ENCODE measurements at regions not wholly inside any gene's neighbourhood (a gene's known extent, or its start where the extent isn't known, plus 50 kb on each side); places are given as distances from the start of the nearest gene placed in this dataset.

DNA sequence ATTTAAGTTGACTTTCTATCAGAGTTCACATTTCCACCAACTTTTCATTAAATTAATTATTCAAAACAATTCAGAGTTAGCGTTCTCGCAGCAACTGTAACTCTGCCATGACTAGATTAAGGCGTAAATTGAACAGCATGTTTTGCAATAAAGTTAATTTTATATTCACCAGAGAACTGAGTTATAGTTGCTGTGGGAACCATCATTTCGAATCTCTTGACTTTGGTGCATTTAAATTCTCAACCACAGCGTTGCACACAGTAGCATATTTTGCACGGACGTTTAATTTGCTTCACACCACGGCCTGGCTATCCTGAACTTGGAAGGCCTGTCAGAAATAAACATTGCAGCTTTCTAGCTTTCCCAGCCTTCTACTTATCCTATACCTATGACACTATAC is 144.3 kb upstream of the WWC1 start:
- TF ChIP-seq, protein P1, sequence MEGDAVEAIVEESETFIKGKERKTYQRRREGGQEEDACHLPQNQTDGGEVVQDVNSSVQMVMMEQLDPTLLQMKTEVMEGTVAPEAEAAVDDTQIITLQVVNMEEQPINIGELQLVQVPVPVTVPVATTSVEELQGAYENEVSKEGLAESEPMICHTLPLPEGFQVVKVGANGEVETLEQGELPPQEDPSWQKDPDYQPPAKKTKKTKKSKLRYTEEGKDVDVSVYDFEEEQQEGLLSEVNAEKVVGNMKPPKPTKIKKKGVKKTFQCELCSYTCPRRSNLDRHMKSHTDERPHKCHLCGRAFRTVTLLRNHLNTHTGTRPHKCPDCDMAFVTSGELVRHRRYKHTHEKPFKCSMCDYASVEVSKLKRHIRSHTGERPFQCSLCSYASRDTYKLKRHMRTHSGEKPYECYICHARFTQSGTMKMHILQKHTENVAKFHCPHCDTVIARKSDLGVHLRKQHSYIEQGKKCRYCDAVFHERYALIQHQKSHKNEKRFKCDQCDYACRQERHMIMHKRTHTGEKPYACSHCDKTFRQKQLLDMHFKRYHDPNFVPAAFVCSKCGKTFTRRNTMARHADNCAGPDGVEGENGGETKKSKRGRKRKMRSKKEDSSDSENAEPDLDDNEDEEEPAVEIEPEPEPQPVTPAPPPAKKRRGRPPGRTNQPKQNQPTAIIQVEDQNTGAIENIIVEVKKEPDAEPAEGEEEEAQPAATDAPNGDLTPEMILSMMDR (IDR thresholded peaks at IDR 0.05; ENCODE audit: low read depth, low read length), result no peak
- no peak overlapping the region for H3K4me3 ChIP-seq
- no peaks in the 10 kb centered on the region for H3K27me3 ChIP-seq
- no peak for DNase-seq (ENCODE audit: low read depth in 1 of 2, low spot score in 1 of 2)
- no peaks in the 10 kb centered on the region for H3K4me1 ChIP-seq (ENCODE audit: low read depth)
- no peaks in the 10 kb centered on the region for H3K36me3 ChIP-seq
- H3K27ac ChIP-seq, result no peak overlapping the region
- H3K9me3 ChIP-seq (ENCODE audit: low read depth), result no peaks in the 10 kb centered on the region

DNA sequence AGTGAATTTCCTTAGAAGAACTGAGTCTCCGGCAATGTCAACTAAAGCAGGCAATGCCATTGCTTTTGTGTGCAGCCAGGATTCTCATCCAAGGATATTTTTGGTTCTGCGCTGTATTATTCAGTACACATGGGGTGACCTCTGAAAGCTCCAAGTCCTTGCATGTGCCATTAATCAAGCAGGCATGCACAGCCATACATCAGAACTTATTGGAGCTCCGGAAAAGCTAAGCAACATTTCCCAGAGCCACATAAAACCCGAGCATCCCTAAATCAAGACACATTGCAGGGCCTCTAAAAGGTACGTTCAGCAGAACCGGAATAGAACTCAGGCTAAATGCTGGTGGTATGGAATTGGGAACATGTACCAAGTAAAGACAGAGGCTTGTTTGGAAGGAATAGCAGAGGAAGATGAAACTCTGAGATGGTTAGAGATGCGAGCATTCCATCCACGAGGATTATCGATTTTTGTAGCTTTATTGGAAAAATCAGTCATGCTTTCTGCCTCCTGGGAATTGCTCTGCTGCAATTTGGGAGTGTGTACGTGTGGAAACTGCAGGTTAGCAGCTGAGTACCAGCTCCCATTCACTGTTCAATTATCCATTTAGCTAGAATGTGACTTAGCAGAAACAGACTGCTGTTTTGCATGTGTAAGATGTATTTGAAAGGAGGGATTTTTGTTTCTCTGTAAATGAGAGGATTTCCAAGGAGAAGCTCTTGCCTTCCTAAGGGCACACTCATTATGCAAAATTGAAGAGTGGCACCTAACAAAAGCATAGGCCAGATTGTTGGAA is 143.7 kb upstream of the WWC1 start:
- TF ChIP-seq, protein P1 (IDR thresholded peaks at IDR 0.05; ENCODE audit: low read depth, low read length), result no peak
- no peaks in the 10 kb centered on the region for H3K4me1 ChIP-seq (ENCODE audit: low read depth)

DNA sequence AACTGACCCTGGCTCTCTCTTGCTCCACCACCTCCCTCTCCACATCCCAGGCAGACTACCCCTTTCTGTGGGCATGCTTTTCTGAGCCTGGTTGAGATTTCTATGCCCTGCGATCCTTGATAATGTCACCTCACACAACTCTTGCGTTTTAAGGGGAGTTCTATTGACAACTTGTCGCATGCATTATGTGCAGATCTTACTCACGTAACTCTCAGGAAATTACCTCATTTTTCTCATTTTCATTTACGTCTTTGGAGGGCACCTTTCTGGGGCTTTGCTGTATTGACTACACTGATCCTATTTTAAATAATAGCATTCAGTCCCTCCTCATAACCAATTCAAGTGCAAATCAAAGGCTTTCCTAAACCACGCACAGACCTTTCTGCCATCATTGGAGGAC is 140.4 kb upstream of the WWC1 start:
- no peaks in the 10 kb centered on the region for H3K27me3 ChIP-seq
- H3K36me3 ChIP-seq, result no peaks in the 10 kb centered on the region
- no peaks in the 10 kb centered on the region for H3K4me1 ChIP-seq (ENCODE audit: low read depth)
- DNase-seq (ENCODE audit: low read depth in 1 of 2, low spot score in 1 of 2), result no peak
- TF ChIP-seq, protein P1 (IDR thresholded peaks at IDR 0.05; ENCODE audit: low read depth, low read length), result no peak
- no peaks in the 10 kb centered on the region for H3K9me3 ChIP-seq (ENCODE audit: low read depth)
- no peak overlapping the region for H3K4me3 ChIP-seq
- H3K27ac ChIP-seq, result no peak overlapping the region

More for the DNA sequence above, 143.7 kb upstream of the WWC1 start:
- DNase-seq (ENCODE audit: low read depth in 1 of 2, low spot score in 1 of 2), result no peak
- H3K9me3 ChIP-seq (ENCODE audit: low read depth), result no peaks in the 10 kb centered on the region
- H3K27me3 ChIP-seq, result no peaks in the 10 kb centered on the region
- H3K36me3 ChIP-seq, result no peaks in the 10 kb centered on the region
- H3K27ac ChIP-seq, result no peak overlapping the region
- no peak overlapping the region for H3K4me3 ChIP-seq

DNA sequence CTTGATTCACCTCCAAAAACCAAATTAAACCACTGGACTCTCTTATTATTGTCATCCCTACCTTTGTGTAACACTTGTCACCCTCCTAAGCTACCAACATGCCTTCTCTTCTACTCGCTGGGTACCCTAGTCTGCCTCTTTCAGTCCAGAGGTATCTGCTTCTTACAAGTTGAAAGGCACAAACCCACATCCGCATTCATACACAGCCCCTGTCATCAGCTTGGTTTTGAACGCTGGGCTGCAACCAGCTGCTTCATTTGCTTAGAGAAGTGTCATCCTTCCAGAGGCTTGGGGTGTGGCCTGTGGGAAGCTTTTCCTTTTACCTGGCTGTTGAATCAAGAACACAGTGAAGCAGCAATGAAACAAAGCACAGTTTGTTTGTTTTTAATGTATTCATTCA is 138.8 kb upstream of the WWC1 start:
- peak in 1 of 2 donors; percentile 25 for DNase-seq (ENCODE audit: low read depth in 1 of 2, low spot score in 1 of 2)
- H3K4me1 ChIP-seq (ENCODE audit: low read depth), result no peaks in the 10 kb centered on the region
- no peaks in the 10 kb centered on the region for H3K36me3 ChIP-seq
- H3K9me3 ChIP-seq (ENCODE audit: low read depth), result no peaks in the 10 kb centered on the region
- TF ChIP-seq, protein P1 (IDR thresholded peaks at IDR 0.05; ENCODE audit: low read depth, low read length), result no peak
- H3K27ac ChIP-seq, result no peak overlapping the region
- no peak overlapping the region for H3K4me3 ChIP-seq
- no peaks in the 10 kb centered on the region for H3K27me3 ChIP-seq

DNA sequence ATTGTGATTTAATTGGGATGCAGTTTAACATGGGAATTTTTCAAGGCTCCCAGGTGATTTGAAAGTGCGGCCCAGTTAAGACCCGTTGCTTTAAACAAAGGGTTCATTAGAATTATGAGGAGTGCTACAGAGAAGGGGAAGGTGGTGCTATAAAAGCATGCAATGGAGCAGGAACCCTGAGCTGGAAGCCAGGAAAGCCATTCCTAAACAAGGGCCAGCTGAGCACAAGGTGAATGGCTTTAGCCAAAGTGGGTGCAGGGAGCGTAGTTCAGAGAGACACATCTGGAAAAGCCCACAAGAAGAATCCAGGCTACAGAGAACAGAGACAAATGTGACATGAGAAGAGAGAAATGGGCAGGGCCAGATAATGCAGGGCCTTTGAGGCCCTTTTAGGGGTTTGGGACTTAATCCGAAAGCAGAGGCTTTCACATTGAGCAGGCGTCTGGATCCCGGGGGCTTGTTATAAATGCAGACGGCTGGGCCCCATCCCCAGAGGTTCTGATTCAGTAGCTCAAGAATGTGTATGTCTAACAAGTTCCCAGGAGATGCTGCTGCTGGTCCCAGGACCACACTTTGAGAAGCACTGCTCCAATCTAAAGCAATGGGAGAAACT is 138.1 kb upstream of the WWC1 start:
- DNase-seq (ENCODE audit: low read depth in 1 of 2, low spot score in 1 of 2), result no peak
- no peaks in the 10 kb centered on the region for H3K9me3 ChIP-seq (ENCODE audit: low read depth)
- TF ChIP-seq, protein P1 (IDR thresholded peaks at IDR 0.05; ENCODE audit: low read depth, low read length), result no peak
- no peaks in the 10 kb centered on the region for H3K27me3 ChIP-seq
- H3K36me3 ChIP-seq, result no peaks in the 10 kb centered on the region
- no peak overlapping the region for H3K4me3 ChIP-seq
- no peaks in the 10 kb centered on the region for H3K4me1 ChIP-seq (ENCODE audit: low read depth)
- H3K27ac ChIP-seq, result no peak overlapping the region

Data from cardiac muscle cell (in vitro differentiated cells and primary cell).